A673 (cell line): ENCODE measurements at regions not wholly inside any gene's neighbourhood (a gene's known extent, or its start where the extent isn't known, plus 50 kb on each side); places are given as distances from the start of the nearest gene placed in this dataset.

Experiments used
- BruUV-seq: library from RNA; stranded (reverse); fragments of 400-500 nt; replicated peaks from 2 replicates; lab custom pipeline; 2021; lab: Mats Ljungman, UMichigan
- CTCF ChIA-PET: fragments of 300-600 bp; sonication (Branson Sonifier 250); formaldehyde crosslinking; loops from one replicate; lab custom pipeline; 2022; ENCODE audit warnings: antibody characterized with exemption; lab: Charles Lee
- POLR2A ChIA-PET: fragments of 300-600 bp; sonication (Branson Sonifier 250); formaldehyde crosslinking; loops from one replicate; lab custom pipeline; 2022; ENCODE audit warnings: antibody characterized with exemption; ENCODE audit not compliant: low non-redundant PET; lab: Charles Lee
- DNase-seq: peaks from one replicate; pipeline ENCODE4 v3.0.0-alpha.2; 2015; ENCODE audit warnings: low spot score
- H3K27ac ChIP-seq: fragments of 200-600 bp; sonication (generic); 2 replicates; pipeline ENCODE4 v1.5.1; 2016; ENCODE audit warnings: mixed run types, low read depth, mild to moderate bottlenecking, mixed read lengths, antibody characterized with exemption, low read length; ENCODE audit not compliant: poor library complexity, severe bottlenecking
- H3K27me3 ChIP-seq: fragments of 200-600 bp; sonication (generic); replicated peaks from 2 replicates; pipeline ENCODE4 v1.6.1; 2017; ENCODE audit warnings: mixed run types, low read depth, mild to moderate bottlenecking, mixed read lengths, antibody characterized with exemption, low read length; ENCODE audit not compliant: insufficient read depth, poor library complexity
- H3K36me3 ChIP-seq: fragments of 200-600 bp; sonication (generic); 2 replicates; pipeline ENCODE4 v1.6.1; 2016; ENCODE audit warnings: mixed run types, mild to moderate bottlenecking, mixed read lengths, antibody characterized with exemption, low read length; ENCODE audit not compliant: insufficient read depth, poor library complexity, severe bottlenecking
- H3K4me1 ChIP-seq: fragments of 200-600 bp; sonication (generic); 2 replicates; pipeline ENCODE4 v1.6.1; 2017; ENCODE audit warnings: mixed run types, mild to moderate bottlenecking, mixed read lengths, antibody characterized with exemption, low read length; ENCODE audit not compliant: insufficient read depth, poor library complexity, severe bottlenecking
- H3K4me3 ChIP-seq: fragments of 200-600 bp; sonication (generic); 2 replicates; pipeline ENCODE4 v1.5.1; 2016; ENCODE audit warnings: low read depth, mixed run types, mild to moderate bottlenecking, mixed read lengths, low read length; ENCODE audit not compliant: poor library complexity, severe bottlenecking
- H3K9me3 ChIP-seq: fragments of 200-600 bp; sonication (generic); 2 replicates; pipeline ENCODE4 v1.6.1; 2016; ENCODE audit warnings: mixed run types, low read depth, mild to moderate bottlenecking, mixed read lengths, antibody characterized with exemption, low read length; ENCODE audit not compliant: poor library complexity, severe bottlenecking
- EZH2 ChIP-seq: fragments of 200-600 bp; sonication (generic); IDR thresholded peaks from 2 replicates; pipeline ENCODE4 v1.6.1; 2017; ENCODE audit warnings: borderline replicate concordance, low read depth, mild to moderate bottlenecking, mixed read lengths, antibody characterized with exemption, low read length; ENCODE audit not compliant: poor library complexity, severe bottlenecking
- intact Hi-C: fragments of 100-400 bp; cut with micrococcal nuclease; formaldehyde crosslinking; loops from one replicate; pipeline ENCODE4 v1.10.0; 2022; ENCODE audit not compliant: unreplicated experiment
- TF ChIP-seq, protein P1 (sequence below): fragments of 300-800, 200-600 bp; sonication (generic); conservative IDR thresholded peaks from 2 replicates; pipeline ENCODE4 v1.5.1; 2017; ENCODE audit warnings: low read depth, mild to moderate bottlenecking, antibody characterized with exemption, low read length, moderate library complexity, mixed read lengths

DNA sequence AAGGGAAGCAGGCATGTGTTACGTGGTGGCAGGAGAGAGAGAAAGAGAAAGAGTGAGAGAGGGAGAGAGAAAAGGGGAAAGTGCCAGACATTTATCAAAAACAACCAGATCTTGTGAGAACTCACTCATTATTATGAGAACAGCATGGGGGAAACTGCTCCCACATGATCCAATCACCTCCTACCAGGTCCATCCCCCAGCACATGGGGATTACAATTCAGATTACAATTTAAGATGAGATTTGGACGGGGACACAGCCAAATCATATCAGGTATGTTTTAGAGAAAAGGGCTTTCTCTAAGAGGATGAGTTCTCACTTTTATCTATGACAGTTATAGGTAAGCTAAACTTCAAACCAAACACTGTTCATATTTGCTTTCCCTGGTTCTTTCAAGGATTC is 597.3 kb upstream of the PIK3C3 start:
- intact Hi-C loops = no loop called here
- TF ChIP-seq, protein P1, sequence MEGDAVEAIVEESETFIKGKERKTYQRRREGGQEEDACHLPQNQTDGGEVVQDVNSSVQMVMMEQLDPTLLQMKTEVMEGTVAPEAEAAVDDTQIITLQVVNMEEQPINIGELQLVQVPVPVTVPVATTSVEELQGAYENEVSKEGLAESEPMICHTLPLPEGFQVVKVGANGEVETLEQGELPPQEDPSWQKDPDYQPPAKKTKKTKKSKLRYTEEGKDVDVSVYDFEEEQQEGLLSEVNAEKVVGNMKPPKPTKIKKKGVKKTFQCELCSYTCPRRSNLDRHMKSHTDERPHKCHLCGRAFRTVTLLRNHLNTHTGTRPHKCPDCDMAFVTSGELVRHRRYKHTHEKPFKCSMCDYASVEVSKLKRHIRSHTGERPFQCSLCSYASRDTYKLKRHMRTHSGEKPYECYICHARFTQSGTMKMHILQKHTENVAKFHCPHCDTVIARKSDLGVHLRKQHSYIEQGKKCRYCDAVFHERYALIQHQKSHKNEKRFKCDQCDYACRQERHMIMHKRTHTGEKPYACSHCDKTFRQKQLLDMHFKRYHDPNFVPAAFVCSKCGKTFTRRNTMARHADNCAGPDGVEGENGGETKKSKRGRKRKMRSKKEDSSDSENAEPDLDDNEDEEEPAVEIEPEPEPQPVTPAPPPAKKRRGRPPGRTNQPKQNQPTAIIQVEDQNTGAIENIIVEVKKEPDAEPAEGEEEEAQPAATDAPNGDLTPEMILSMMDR = no peak
- TF ChIP-seq EZH2 = no peak
- Histone ChIP-seq H3K4me1 (no peaks in the 10 kb centered on the region), H3K27me3 (no peaks in the 10 kb centered on the region), H3K4me3 (no peak overlapping the region), H3K27ac (no peak overlapping the region), H3K36me3 (no peaks in the 10 kb centered on the region), H3K9me3 (no peaks in the 10 kb centered on the region)
- CTCF ChIA-PET = no interaction called here
- POLR2A ChIA-PET = no interaction called here
- DNase-seq = no peak
- BruUV-seq = no TSS peak

DNA sequence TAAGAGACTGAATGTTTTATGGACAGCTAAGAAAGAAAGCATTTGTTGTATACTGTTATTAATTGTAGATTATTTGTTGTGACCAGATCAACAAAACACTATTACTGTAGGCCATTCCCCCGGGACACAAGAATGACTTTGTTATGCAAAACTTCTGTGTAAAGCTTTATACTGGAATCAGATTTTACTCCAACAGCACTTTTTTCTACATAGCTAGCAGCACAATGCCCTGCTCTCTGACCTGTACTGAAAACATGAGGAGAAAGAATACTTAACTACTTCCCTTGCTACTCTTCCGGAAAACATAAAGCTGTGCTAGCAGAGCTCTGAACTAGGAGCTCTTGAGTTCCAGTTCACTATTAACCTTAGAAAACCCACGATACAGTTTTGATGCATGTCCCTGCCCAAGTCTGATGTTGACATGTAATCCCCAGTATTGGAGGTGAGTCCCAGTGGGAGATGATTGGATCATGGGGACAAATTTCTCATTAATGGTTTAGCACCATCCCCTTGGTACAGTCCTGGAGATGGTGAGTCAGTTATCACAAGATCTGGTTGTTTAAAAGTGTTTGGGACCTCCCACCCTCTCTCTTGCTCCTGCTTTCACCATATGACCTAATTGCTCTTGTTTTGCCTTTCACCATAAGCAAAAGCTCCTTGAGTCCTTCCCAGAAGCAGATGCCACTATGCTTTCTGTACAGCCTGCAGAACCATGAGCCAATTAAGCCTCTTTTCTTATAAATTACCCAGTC is 601.1 kb upstream of the PIK3C3 start:
- Histone ChIP-seq H3K4me1 (no peaks in the 10 kb centered on the region), H3K27me3 (no peaks in the 10 kb centered on the region), H3K4me3 (no peak overlapping the region), H3K9me3 (no peaks in the 10 kb centered on the region), H3K36me3 (no peaks in the 10 kb centered on the region), H3K27ac (no peak overlapping the region)
- no peak for DNase-seq
- BruUV-seq = no TSS peak
- ChIA-PET POLR2A (no interaction called here), CTCF (no interaction called here)
- TF ChIP-seq, protein P1 = no peak
- TF ChIP-seq EZH2 = no peak
- intact Hi-C loops = no loop called here

DNA sequence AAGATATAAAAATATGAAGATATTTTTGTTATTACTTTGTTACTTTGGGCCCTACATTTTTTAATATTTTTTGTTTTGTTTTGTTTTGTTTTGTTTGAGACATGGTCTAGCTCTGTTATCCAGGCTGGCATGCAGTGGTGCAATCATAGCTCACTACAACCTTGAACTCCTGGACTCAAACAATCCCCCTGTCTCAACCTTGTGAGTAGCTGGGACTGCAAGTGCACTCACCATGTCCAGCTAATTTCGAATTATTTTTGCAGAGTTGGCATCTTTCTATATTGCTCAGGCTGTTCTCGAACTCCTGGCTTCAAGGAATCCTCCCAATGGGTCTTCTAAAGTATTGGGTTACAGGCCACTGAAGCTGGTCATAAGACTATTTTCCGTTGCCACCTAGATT is 603.6 kb upstream of the PIK3C3 start:
- no TSS peak for BruUV-seq
- TF ChIP-seq EZH2 = no peak
- TF ChIP-seq, protein P1 = no peak
- ChIA-PET POLR2A (no interaction called here), CTCF (no interaction called here)
- intact Hi-C loops = no loop called here
- no peaks in the 10 kb centered on the region for H3K27me3 ChIP-seq
- no peaks in the 10 kb centered on the region for H3K9me3 ChIP-seq
- no peaks in the 10 kb centered on the region for H3K4me1 ChIP-seq
- no peak overlapping the region for H3K4me3 ChIP-seq
- no peak overlapping the region for H3K27ac ChIP-seq
- DNase-seq = no peak
- no peaks in the 10 kb centered on the region for H3K36me3 ChIP-seq
